Mucosa of descending colon (tissue), 3 donors: ENCODE measurements at regions not wholly inside any gene's neighbourhood (a gene's known extent, or its start where the extent isn't known, plus 50 kb on each side); places are given as distances from the start of the nearest gene placed in this dataset.

Experiments
- ATAC-seq: fragments of 200-7000 bp; cut with Tn5 transposase; one replicate; pipeline ENCODE4 v1.9.1; 2020; ENCODE audit warnings: mild to moderate bottlenecking, moderate library complexity
- DNase-seq, 3 donors: peaks; one replicate each; pipeline ENCODE4 v3.0.0-alpha.2; 2020
- H3K36me3 ChIP-seq: fragments of 200-600 bp; one replicate; pipeline ENCODE4 v1.8.0; 2021; ENCODE audit warnings: low read depth, mild to moderate bottlenecking
- H3K4me1 ChIP-seq: fragments of 200-600 bp; one replicate; pipeline ENCODE4 v1.8.0; 2021; ENCODE audit warnings: low read depth, mild to moderate bottlenecking
- H3K4me3 ChIP-seq: fragments of 200-600 bp; one replicate; pipeline ENCODE4 v1.8.0; 2021; ENCODE audit warnings: mild to moderate bottlenecking
- H3K9me3 ChIP-seq: fragments of 200-600 bp; one replicate; pipeline ENCODE4 v1.8.0; 2021; ENCODE audit warnings: mild to moderate bottlenecking
- CTCF ChIP-seq: fragments of 200-600 bp; IDR thresholded peaks from one replicate; pipeline ENCODE4 v1.8.0; 2022; ENCODE audit warnings: antibody characterized with exemption, mild to moderate bottlenecking
- intact Hi-C, 2 donors: fragments of 100-400 bp; cut with DNase I in 1 of 2; cut with micrococcal nuclease in 1 of 2; formaldehyde crosslinking; loops; one replicate each; pipeline versions ENCODE4 v1.11.0 to v1.11.1; 2022; cut with DNase I, micrococcal nuclease
- donor health status: DM: no; HTN: no; CAD: no; lungs with moderate emphysema.
- donor health status: DM: no; HTN: no; CAD: no.
- donor health status: DM: no; HTN: yes; CAD: no.

- TF ChIP-seq CTCF, result no peak
- Histone ChIP-seq H3K36me3 (no peaks in the 10 kb centered on the region), H3K9me3 (no peaks in the 10 kb centered on the region), H3K4me3 (no peak overlapping the region), H3K4me1 (no peaks in the 10 kb centered on the region)
- ATAC-seq (peak; percentile 58), DNase-seq (no peak)
- intact Hi-C loops, result loop anchor here in 1 of 2 donors (5.0 kb wide), 1 partner anchor 912 kb away; no protein-coding TSS in a partner anchor
These were observed 174.2 kb upstream of the ATP11B start for GRCh38 chr3:182618981-182619591.

- ATAC-seq (peak; percentile 57), DNase-seq (no peak)
- Histone ChIP-seq H3K4me3 (no peak overlapping the region), H3K36me3 (no peaks in the 10 kb centered on the region), H3K4me1 (no peaks in the 10 kb centered on the region), H3K9me3 (no peaks in the 10 kb centered on the region)
- no peak for TF ChIP-seq CTCF
- intact Hi-C loops, result no loop called here
These were observed 172.4 kb upstream of the ATP11B start for GRCh38 chr3:182620723-182621434.

GRCh38 chr3:182621435-182622240 lies 171.7 kb upstream of the ATP11B start:
- ATAC-seq, result peak; percentile 65
- no peak for TF ChIP-seq CTCF
- intact Hi-C loops, result no loop called here
- Histone ChIP-seq H3K36me3 (no peaks in the 10 kb centered on the region), H3K4me1 (no peaks in the 10 kb centered on the region), H3K4me3 (no peak overlapping the region), H3K9me3 (no peaks in the 10 kb centered on the region)
- no peak for DNase-seq

- no peaks in the 10 kb centered on the region for H3K36me3 ChIP-seq
- no peaks in the 10 kb centered on the region for H3K4me1 ChIP-seq
- DNase-seq (no peak), ATAC-seq (no peak)
- no peaks in the 10 kb centered on the region for H3K9me3 ChIP-seq
- TF ChIP-seq CTCF, result no peak
- intact Hi-C loops, result no loop called here
- no peak overlapping the region for H3K4me3 ChIP-seq
These were observed 171.1 kb upstream of the ATP11B start for GRCh38 chr3:182622241-182622545.

GRCh38 chr3:182626484-182627467 lies 166.5 kb upstream of the ATP11B start:
- ATAC-seq, result peak; percentile 96
- no peak for DNase-seq
- no peaks in the 10 kb centered on the region for H3K9me3 ChIP-seq

More at GRCh38 chr3:182626484-182627467, 166.5 kb upstream of the ATP11B start:
- no peak for TF ChIP-seq CTCF
- intact Hi-C loops, result no loop called here
- Histone ChIP-seq H3K4me3 (no peak overlapping the region), H3K4me1 (no peaks in the 10 kb centered on the region), H3K36me3 (no peaks in the 10 kb centered on the region)
